ENCODE measurements at regions not wholly inside any gene's neighbourhood (a gene's known extent, or its start where the extent isn't known, plus 50 kb on each side); places are given as distances from the start of the nearest gene placed in this dataset.

DNA sequence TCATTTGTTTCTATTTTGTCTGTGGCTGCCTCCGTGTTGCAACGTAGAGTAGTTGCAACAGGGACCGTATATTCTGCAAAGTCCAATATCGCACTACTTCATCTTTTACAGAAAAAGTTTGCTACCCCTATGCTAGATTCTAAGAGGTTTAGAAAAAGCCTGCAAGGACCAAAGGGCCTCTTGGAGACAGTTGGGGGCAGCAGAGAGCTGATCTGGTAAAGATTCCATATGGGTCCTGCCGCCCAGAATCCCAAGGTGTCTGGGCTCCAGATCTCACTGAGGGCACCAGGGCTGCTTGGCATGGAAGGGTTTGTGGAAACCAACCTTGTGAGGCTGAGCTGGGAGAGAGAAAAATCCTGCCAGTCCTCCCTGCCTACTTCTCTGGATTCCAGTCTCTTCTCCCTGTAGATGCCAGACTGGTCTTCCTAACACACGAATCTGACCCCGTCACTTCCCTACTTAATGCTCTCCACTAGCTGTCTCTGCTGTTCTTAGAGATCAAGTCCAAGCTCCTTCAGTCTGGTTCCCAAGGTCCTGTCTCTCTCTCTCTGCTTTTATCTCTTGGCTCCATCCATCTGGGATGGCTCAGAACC lies 74.6 kb downstream of the GLRX5 start:
- TF ChIP-seq, protein P1, sequence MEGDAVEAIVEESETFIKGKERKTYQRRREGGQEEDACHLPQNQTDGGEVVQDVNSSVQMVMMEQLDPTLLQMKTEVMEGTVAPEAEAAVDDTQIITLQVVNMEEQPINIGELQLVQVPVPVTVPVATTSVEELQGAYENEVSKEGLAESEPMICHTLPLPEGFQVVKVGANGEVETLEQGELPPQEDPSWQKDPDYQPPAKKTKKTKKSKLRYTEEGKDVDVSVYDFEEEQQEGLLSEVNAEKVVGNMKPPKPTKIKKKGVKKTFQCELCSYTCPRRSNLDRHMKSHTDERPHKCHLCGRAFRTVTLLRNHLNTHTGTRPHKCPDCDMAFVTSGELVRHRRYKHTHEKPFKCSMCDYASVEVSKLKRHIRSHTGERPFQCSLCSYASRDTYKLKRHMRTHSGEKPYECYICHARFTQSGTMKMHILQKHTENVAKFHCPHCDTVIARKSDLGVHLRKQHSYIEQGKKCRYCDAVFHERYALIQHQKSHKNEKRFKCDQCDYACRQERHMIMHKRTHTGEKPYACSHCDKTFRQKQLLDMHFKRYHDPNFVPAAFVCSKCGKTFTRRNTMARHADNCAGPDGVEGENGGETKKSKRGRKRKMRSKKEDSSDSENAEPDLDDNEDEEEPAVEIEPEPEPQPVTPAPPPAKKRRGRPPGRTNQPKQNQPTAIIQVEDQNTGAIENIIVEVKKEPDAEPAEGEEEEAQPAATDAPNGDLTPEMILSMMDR (conservative IDR thresholded peaks at IDR 0.05): peak; percentile 46
- no peak for TF ChIP-seq EZH2 (IDR thresholded peaks at IDR 0.05; ENCODE audit: low read depth)
